Fibroblast of the aortic adventitia (primary cell): ENCODE measurements at regions not wholly inside any gene's neighbourhood (a gene's known extent, or its start where the extent isn't known, plus 50 kb on each side); places are given as distances from the start of the nearest gene placed in this dataset.

Experiments
- DNase-seq: peaks from one replicate; pipeline ENCODE4 v3.0.0-alpha.2; 2010; ENCODE audit warnings: low read depth
- H3K4me3 ChIP-seq: 2 replicates; pipeline ENCODE4 v1.5.1; 2011; ENCODE audit warnings: low read depth, mild to moderate bottlenecking, control low read depth, low read length, moderate library complexity
- CTCF ChIP-seq: IDR thresholded peaks from 2 replicates; pipeline ENCODE4 v1.5.1; 2011; ENCODE audit warnings: mild to moderate bottlenecking, low read length, control low read depth, inconsistent platforms; ENCODE audit not compliant: insufficient read depth

- no peak overlapping the region for H3K4me3 ChIP-seq
- no peak for TF ChIP-seq CTCF
- DNase-seq: no peak
These were observed 52.1 kb upstream of the ITGA6 start for GRCh38 chr2:172375251-172375650.

- no peak for TF ChIP-seq CTCF
- no peak overlapping the region for H3K4me3 ChIP-seq
- DNase-seq: no peak
These were observed 51.4 kb upstream of the ITGA6 start for GRCh38 chr2:172376016-172376415.

- no peak for DNase-seq
- H3K4me3 ChIP-seq: no peak overlapping the region
- no peak for TF ChIP-seq CTCF
These were observed 50.8 kb upstream of the ITGA6 start for GRCh38 chr2:172376505-172377125.

- no peak for TF ChIP-seq CTCF
- DNase-seq: no peak
- no peak overlapping the region for H3K4me3 ChIP-seq
These were observed 50.0 kb upstream of the ITGA6 start for GRCh38 chr2:172377408-172377807.
